ENCODE measurements at regions not wholly inside any gene's neighbourhood (a gene's known extent, or its start where the extent isn't known, plus 50 kb on each side); places are given as distances from the start of the nearest gene placed in this dataset.
"Not testable (repeated sequence)": the region's sequence is repeated elsewhere in the genome, so short reads cannot be mapped to it uniquely, and the experiment has no call there.

GRCh38 chr12:9336375-9337011 is 128.3 kb upstream of the PZP start (continued):
- TF ChIP-seq RARA (CRISPR knock-in tag; IDR thresholded peaks at IDR 0.05) = 0 out of 2 replicates have a peak, but pooled peaks have one; percentile 15
- peak; percentile 20; the same call in 1 of the 2 replicates for TF ChIP-seq HOMEZ (CRISPR knock-in tag; IDR thresholded peaks at IDR 0.05; ENCODE audit: low read depth)
- TF ChIP-seq FOXP1 (IDR thresholded peaks at IDR 0.05) = not testable (repeated sequence)
- TF ChIP-seq FOXP1 (CRISPR knock-in tag; IDR thresholded peaks at IDR 0.05) = peak; percentile 47; the same call in 1 of the 2 replicates
- 0 out of 2 replicates have a peak, but pooled peaks have one; percentile 22 for TF ChIP-seq HDAC2 (CRISPR knock-in tag; IDR thresholded peaks at IDR 0.05)
- peak; percentile 24; the same call in 1 of the 2 replicates for TF ChIP-seq GATAD2A (CRISPR knock-in tag; IDR thresholded peaks at IDR 0.05)

- ATAC-seq (no peak; the same call in 1 of the 3 replicates), DNase-seq (ENCODE audit: low spot score) (no peak), FAIRE-seq (no peak)
- BruUV-seq (replicated peaks) = no TSS peak
- no peaks in the 10 kb centered on the region for H3K36me3 ChIP-seq (replicated peaks in 1 of 2; ENCODE audit: control insufficient read depth in 1 of 2, insufficient read depth in 2 of 2, low read length in 2 of 2)
- WGBS (ENCODE audit: low lambda C conversion rate) = no CpG with 5 or more reads among the region's 5 CpGs
- in situ Hi-C loops (cut with HindIII; ENCODE audit: extremely low pct_ligation_motif_present, low pct_unique_long_range_greater_than_20kb) (loop anchor here (25.0 kb wide), 1 partner anchor 126 kb away; no protein-coding TSS in a partner anchor), intact Hi-C loops (cut with micrococcal nuclease; ENCODE audit: unreplicated experiment) (no loop called here)
- H3K79me2 ChIP-seq (ENCODE audit: insufficient read depth, low read length) = no peaks in the 10 kb centered on the region
- peak overlapping the region; percentile 11 for H3K27ac ChIP-seq (ENCODE audit: extremely low read length, insufficient read depth, low read length)
- TF ChIP-seq TEAD2 (CRISPR knock-in tag; IDR thresholded peaks at IDR 0.05) = no peak
- H3K27me3 ChIP-seq (ENCODE audit: control insufficient read depth in 1 of 2, insufficient read depth in 2 of 2, low read length in 2 of 2) = no peaks in the 10 kb centered on the region
- POLR2A ChIA-PET = interaction anchor here (1.1 kb wide), 1 partner anchor 17 kb away, joined by 3 read pairs; no protein-coding TSS in a partner anchor
- H3K9ac ChIP-seq (ENCODE audit: insufficient read depth, low read depth, low read length) = no peak overlapping the region
- CTCF ChIA-PET (ENCODE audit: low intra/inter-chr PET ratio, low total read pairs) = interaction anchor here (1.7 kb wide), 1 partner anchor 36 kb away, joined by 4 read pairs; no protein-coding TSS in a partner anchor
- H3K4me3 ChIP-seq (replicated peaks in 1 of 3; ENCODE audit: insufficient read depth in 1 of 3, low read depth in 2 of 3, low read length in 3 of 3) = no peak overlapping the region
- H3K4me2 ChIP-seq (ENCODE audit: low read depth, low read length) = no peak overlapping the region
- no peaks in the 10 kb centered on the region for H4K20me1 ChIP-seq (ENCODE audit: insufficient read depth, low read length)
- H3K4me1 ChIP-seq (ENCODE audit: insufficient read depth, low read length) = peaks cover 53% of the 10 kb centered on the region
- no peaks in the 10 kb centered on the region for H3K9me3 ChIP-seq (ENCODE audit: low read length)
- H2AFZ ChIP-seq (ENCODE audit: low read length) = no peak overlapping the region
Observed at GRCh38 chr12:9335867-9336266, 127.7 kb upstream of the PZP start.
